Activated CD4-positive, alpha-beta T cell treated with anti-CD3 and anti-CD28 coated beads, Interleukin-2, amount 50 U/mL, for 4 hours (primary cell): ENCODE measurements at regions not wholly inside any gene's neighbourhood (a gene's known extent, or its start where the extent isn't known, plus 50 kb on each side); places are given as distances from the start of the nearest gene placed in this dataset.
"Not testable (repeated sequence)": the region's sequence is repeated elsewhere in the genome, so short reads cannot be mapped to it uniquely, and the experiment has no call there.

ENCODE experiments used
- DNase-seq, 2 experiments: peaks; one replicate each; pipeline ENCODE4 v3.0.0-alpha.2; 2020

- no peak for DNase-seq
These were observed 1284.1 kb upstream of the GYPC start for GRCh38 chr2:125371867-125372266.

- DNase-seq: no peak
These were observed 1282.7 kb upstream of the GYPC start for GRCh38 chr2:125373293-125373692.

GRCh38 chr2:125386074-125386473 is 1269.9 kb upstream of the GYPC start:
- no peak for DNase-seq

GRCh38 chr2:125397535-125398251 is 1258.3 kb upstream of the GYPC start:
- DNase-seq: no peak

- DNase-seq: no peak
These were observed 1257.0 kb upstream of the GYPC start for GRCh38 chr2:125398738-125399524.

- no peak for DNase-seq
These were observed 1250.1 kb upstream of the GYPC start for GRCh38 chr2:125405816-125406215.

GRCh38 chr2:125408874-125409538 is 1247.0 kb upstream of the GYPC start:
- DNase-seq: no peak

- DNase-seq: no peak
These were observed 1237.5 kb upstream of the GYPC start for GRCh38 chr2:125418483-125418882.

- DNase-seq: not testable (repeated sequence)
These were observed 1233.7 kb upstream of the GYPC start for GRCh38 chr2:125422198-125422770.

- no peak for DNase-seq
These were observed 1231.6 kb upstream of the GYPC start for GRCh38 chr2:125424266-125424785.

- DNase-seq: no peak
These were observed 1228.1 kb upstream of the GYPC start for GRCh38 chr2:125427721-125428315.

GRCh38 chr2:125444106-125444505 is 1211.9 kb upstream of the GYPC start:
- DNase-seq: no peak

- DNase-seq: no peak
These were observed 1210.5 kb upstream of the GYPC start for GRCh38 chr2:125445495-125445894.

GRCh38 chr2:125450092-125450491 is 1205.9 kb upstream of the GYPC start:
- DNase-seq: no peak

- DNase-seq: no peak
These were observed 1200.8 kb upstream of the GYPC start for GRCh38 chr2:125455110-125455509.

GRCh38 chr2:125456693-125457363 is 1199.1 kb upstream of the GYPC start:
- no peak for DNase-seq

GRCh38 chr2:125471963-125472362 is 1184.0 kb upstream of the GYPC start:
- DNase-seq: no peak

- no peak for DNase-seq
These were observed 1176.8 kb upstream of the GYPC start for GRCh38 chr2:125479143-125479636.

GRCh38 chr2:125490308-125490707 is 1165.7 kb upstream of the GYPC start:
- no peak for DNase-seq

- DNase-seq: no peak
These were observed 1164.3 kb upstream of the GYPC start for GRCh38 chr2:125491663-125492062.

GRCh38 chr2:125512313-125512712 is 1143.6 kb upstream of the GYPC start:
- DNase-seq: no peak

GRCh38 chr2:125516496-125517109 is 1139.4 kb upstream of the GYPC start:
- DNase-seq: no peak
